Astrocyte of the spinal cord (primary cell): ENCODE measurements at regions not wholly inside any gene's neighbourhood (a gene's known extent, or its start where the extent isn't known, plus 50 kb on each side); places are given as distances from the start of the nearest gene placed in this dataset.
"Not testable (repeated sequence)": the region's sequence is repeated elsewhere in the genome, so short reads cannot be mapped to it uniquely, and the experiment has no call there.

Experiments used
- DNase-seq: peaks from one replicate; pipeline ENCODE4 v3.0.0; 2011; ENCODE audit warnings: low read depth, low spot score
- H3K4me3 ChIP-seq: 2 replicates; pipeline ENCODE4 v1.5.1; 2011; ENCODE audit warnings: low read depth, mild to moderate bottlenecking, low read length, moderate library complexity
- in situ Hi-C: cut with HindIII; loops from 2 replicates; pipeline ENCODE4 v1.10.0; 2017; ENCODE audit warnings: low sequenced_read_pairs
- TF ChIP-seq, protein P1 (sequence below): IDR thresholded peaks from 2 replicates; pipeline ENCODE4 v1.5.1; 2012; ENCODE audit warnings: low read depth, mild to moderate bottlenecking, low read length, inconsistent platforms

DNA sequence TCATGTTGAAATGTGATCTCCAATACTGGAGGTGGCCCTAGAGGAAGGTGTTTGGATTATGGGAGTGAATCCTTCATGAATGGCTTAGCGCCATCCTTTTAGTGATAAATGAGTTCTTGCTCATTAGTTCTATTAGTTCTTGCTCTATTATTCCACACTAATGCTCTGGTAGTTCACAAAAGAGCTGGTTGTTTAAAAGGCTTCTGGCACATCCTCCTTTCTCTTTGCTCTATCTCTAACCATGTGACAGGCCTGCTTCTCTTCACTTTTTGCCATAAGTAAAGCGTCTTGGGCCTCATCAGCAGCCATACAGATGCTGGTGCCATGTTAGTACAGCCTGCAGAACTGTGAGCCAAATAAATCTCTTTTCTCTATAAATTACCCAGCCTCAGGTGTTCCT, 469.9 kb downstream of the GUCY1A2 start:
- no peak for DNase-seq
- TF ChIP-seq, protein P1, sequence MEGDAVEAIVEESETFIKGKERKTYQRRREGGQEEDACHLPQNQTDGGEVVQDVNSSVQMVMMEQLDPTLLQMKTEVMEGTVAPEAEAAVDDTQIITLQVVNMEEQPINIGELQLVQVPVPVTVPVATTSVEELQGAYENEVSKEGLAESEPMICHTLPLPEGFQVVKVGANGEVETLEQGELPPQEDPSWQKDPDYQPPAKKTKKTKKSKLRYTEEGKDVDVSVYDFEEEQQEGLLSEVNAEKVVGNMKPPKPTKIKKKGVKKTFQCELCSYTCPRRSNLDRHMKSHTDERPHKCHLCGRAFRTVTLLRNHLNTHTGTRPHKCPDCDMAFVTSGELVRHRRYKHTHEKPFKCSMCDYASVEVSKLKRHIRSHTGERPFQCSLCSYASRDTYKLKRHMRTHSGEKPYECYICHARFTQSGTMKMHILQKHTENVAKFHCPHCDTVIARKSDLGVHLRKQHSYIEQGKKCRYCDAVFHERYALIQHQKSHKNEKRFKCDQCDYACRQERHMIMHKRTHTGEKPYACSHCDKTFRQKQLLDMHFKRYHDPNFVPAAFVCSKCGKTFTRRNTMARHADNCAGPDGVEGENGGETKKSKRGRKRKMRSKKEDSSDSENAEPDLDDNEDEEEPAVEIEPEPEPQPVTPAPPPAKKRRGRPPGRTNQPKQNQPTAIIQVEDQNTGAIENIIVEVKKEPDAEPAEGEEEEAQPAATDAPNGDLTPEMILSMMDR, result no peak
- in situ Hi-C loops, result no loop called here
- H3K4me3 ChIP-seq, result no peak overlapping the region

DNA sequence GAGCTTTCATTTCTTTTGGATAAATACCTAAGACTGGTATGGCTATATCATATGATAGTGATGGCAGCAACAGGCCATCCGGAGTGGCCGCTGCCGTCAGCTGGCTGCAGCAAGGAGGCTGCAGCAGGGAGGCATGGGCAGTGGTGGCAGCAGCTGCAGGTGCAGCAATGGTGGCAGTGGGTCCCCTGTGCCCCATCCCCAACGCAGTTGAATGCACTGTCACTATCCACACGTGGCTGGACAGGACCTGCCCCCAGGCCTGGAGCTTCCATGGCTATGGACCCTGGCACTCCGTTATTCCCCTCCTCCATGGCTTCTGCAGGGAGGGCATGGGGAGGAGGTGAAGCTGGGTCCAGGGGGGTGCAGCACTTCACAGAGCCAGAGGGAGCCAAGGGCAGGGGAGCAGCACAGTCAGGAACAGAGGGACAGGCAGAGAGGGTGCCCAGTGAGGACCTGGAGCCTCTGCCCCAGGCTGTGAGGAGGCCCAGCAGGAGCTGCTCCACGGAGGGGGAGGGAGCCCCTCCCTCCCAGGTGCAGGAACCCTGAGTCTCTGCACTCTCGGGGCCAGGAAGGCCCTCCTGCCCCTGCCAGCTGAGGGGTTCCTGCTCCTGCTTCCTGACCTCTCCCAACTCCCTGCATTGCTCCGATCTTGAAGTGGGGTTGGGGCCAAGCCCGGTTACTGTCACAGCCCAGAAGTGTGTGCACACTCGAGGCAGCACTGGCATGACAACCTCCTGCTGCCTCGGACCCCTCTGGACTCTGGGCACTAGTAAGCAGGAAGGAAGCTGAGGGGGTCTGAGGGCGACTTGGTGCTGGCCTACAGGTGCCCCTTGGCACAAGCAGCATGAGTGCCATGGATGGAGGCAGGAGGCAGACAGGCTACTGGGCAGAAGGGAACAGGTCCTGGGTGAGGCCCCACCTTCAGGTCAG, 466.3 kb downstream of the GUCY1A2 start:
- H3K4me3 ChIP-seq, result no peak overlapping the region
- TF ChIP-seq, protein P1, result no peak
- DNase-seq, result no peak
- in situ Hi-C loops, result no loop called here

DNA sequence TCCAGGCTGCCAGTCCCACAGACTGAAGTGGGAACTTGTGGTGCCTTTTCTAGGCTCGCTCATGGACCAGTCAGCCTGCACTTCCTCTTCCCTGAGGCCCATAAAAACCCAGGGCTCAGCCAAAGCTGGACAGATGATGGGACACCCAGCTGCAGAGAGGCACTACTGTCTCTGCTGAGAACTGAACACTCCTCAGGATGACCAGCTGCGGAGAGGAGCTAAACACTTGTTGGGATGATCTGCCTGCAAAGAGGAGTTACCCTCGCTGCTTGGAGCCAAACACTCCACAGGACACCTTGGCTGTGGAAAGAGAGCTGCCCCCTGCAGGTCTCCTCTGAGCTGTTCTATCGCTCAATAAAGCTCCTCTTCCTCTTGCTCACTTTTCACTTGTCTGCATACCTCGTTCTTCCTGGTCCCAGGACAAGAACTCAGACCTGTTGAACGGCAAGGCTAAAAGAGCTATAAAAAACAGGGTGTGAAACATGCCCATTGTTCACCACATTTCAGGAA, 465.5 kb downstream of the GUCY1A2 start:
- H3K4me3 ChIP-seq, result no peak overlapping the region
- TF ChIP-seq, protein P1, result no peak
- in situ Hi-C loops, result no loop called here
- DNase-seq, result no peak

DNA sequence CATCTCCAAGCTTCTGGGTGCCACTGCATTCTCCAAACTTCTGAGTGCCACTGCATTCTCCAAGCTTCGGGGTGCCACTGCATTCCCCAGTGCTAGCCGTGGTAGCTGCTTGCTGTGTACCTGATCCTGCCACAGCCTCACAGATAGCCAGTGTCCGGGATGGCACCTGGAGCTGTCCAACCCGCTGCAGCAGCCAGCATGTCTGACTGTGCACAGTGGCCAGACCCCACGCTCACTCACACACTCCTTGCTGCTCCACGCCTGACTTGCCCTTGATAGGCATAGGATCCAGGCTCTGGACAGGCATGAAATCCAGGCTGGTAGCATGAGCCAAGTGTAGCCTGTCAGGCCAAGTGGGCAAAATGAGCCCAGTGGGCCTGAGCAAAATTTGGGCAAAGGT, 465.0 kb downstream of the GUCY1A2 start:
- in situ Hi-C loops, result no loop called here
- DNase-seq, result no peak
- H3K4me3 ChIP-seq, result no peak overlapping the region
- TF ChIP-seq, protein P1, result no peak

DNA sequence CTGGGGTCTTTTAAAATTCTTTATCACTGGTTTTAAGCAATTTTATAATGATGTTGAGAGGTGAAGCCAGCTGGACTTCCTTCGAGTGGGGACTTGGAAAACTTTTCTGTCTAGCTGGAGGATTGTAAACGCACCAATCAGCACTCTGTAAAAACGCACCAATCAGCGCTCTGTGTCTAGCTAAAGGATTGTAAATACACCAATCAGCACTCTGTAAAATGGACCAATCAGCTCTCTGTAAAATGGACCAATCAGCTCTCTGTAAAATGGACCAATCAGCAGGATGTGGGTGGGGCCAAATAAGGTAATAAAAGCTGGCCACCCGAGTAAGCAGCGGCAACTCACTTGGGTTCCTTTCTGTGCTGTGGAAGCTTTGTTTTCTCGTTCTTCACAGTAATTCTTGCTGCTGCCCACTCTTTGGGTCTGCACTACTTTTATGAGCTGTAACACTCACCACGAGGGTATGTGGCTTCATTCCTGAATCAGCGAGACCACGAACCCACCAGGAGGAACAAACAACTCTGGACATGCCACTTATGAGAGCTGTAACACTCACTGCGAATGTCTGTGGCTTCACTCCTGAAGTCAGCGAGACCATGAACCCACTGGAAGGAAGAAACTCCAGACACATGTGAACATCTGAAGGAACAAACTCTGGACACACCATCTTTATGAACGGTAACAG, 462.6 kb downstream of the GUCY1A2 start:
- DNase-seq, in situ Hi-C loops, H3K4me3 ChIP-seq: not testable (repeated sequence)

DNA sequence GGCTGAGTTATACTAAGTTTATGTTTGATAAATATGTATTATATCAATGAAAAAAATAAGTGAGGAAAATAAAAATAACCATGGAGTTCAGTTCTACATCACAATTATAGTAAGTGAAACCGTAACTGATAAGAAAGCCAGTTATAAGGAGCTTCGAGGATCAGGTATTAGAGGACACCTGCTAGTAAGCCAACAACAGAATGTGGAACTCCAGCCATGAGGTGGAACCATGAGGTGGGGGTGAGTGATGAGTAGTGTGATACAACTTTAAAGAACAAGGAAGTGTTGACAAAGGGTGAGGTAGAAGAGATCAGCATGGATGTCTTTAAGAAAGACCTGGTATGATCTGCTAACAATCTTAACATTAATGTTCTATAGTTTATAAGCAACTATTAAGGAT, 452.9 kb downstream of the GUCY1A2 start:
- no peak overlapping the region for H3K4me3 ChIP-seq
- no peak for DNase-seq
- TF ChIP-seq, protein P1, result no peak
- in situ Hi-C loops, result no loop called here

DNA sequence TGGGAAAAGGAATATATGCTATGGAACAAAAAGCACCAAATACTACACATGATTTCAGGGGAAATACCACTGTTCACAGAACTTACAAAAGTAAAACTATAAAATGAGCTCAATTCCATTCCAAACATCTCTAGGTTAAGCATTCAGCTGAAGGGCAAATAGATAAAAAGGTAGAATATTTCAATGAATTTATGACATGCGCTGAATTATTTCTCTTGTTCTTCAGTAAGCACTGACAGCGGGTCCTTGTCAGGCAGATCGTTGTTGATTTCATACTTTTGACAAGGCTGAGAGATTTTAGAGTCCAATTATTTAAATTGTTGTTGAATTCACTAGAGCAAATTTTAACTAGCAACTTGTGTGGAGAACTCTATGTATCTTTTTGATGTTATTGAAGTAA, 449.6 kb downstream of the GUCY1A2 start:
- TF ChIP-seq, protein P1, result no peak
- no peak for DNase-seq
- in situ Hi-C loops, result no loop called here
- H3K4me3 ChIP-seq, result no peak overlapping the region

DNA sequence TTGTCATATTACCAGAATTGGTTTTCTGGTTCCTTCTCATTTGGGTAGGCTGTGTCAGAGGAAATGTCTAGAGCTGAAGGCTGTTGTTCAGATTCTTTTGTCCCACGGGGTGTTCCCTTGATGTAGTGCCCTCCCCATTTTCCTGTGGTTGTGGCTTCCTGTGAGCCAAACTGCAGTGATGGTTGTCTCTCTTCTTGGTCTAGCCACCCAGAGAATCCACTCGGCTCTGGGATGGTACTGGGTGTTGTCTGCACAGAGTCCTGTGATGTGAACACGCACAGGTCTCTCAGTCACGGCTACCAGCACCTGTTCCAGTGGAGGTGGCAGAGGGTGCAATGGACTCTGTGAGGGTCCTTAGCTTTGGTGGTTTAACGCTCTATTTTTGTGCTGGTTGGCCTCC, 440.9 kb downstream of the GUCY1A2 start:
- H3K4me3 ChIP-seq, in situ Hi-C loops, DNase-seq: not testable (repeated sequence)
